ENCODE measurements at regions not wholly inside any gene's neighbourhood (a gene's known extent, or its start where the extent isn't known, plus 50 kb on each side); places are given as distances from the start of the nearest gene placed in this dataset.

DNA sequence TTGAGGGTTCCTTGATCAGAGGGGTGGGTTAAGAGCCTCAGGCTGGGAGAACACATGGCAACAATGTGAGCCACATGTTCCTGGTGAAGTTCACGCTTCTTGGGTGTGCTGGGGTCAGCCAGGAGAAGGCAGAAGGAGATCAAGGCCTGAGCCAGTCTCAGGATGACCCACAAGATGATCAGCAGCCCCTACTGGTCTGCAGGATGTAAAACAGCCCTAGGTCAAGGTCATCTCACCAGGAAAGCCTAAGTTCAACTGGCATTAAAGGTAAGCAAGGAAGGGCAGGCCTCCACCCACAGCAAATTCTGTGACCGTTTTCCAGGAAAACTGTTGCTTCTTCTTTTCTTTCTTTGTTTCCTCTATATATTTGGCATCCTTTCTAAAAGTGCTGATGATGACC is 156.7 kb upstream of the KIRREL3 start:
- DNase-seq = no peak

DNA sequence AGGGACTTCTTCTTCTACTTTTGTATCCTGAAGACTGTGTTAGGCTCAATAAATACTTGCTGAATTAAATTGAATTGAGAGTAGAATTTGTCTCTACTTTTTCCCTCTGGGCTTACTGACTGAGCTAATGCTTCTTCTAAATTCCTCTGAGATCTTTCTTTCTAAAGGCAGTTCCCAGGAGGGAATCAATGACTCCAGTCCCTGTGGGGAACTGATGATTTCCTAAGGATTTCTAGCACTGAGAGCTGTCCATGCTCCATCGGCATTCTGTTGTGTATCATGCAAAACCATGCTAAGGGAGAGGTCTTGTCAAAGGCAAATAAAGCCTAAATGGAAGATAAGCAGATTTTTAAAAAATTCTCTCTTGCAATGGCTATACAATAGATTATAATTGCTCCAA is 148.8 kb upstream of the KIRREL3 start:
- DNase-seq = no peak

DNA sequence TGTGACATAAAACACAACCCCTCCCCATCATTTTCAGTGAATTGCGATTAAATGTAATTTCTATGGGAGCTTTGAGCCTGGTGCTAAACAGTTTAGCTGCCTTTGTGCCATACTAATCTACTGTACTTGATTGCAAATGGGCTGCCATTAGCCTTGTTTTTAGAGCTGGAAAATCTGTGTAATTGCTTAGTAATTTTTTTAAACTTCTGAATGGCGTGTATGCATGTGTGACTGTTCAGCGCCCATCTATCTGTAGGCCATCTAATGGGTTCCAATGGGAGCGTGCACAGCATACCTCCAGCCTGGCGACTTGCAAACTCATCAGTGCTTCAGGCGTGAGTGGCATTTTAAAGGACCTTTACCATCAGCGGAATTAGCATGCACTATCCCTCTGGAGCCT is 142.7 kb upstream of the KIRREL3 start:
- no peak for DNase-seq

DNA sequence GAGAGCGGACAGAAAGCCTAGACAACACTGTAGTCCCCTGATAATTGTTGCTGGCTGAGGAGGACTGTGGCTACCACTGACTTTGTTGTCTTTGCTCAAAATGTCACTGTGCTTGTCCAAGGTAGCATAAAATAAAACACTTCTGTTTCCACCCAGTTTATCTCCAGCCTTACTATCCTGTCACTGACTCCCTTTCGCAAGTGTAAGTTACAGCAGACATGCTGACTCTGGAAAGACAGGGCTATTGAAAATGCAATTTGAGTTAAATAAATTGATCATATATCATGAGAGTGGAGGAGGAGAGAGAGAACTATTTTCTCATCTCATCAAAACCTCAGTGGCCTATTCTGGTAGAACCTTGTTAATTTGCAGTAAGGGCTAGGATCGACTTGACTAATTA is 138.0 kb upstream of the KIRREL3 start:
- no peak for DNase-seq

DNA sequence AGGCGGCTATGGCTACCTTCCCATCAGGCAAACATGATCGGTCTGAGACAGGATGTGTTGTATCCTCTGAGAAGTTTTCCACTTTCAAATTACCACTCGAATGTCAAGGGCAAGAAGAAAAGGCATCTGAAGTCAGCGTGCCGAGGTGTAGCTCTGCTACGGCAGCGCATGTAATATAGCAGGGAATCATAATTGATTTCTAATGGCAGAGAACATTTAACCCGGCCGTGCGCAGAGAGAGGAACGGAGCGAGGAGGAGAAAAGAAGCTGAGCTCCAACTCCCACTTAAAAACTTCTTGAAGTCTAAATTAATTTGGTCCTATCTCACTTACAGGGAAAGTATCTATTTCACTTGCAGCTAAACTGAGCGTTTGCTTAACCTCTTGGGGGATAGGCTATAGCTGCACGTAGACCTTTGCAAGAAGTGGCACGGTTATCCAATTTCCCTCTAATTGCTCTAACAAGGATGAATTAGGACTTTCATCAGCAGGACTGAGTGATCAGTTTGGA is 137.3 kb upstream of the KIRREL3 start:
- DNase-seq = no peak

DNA sequence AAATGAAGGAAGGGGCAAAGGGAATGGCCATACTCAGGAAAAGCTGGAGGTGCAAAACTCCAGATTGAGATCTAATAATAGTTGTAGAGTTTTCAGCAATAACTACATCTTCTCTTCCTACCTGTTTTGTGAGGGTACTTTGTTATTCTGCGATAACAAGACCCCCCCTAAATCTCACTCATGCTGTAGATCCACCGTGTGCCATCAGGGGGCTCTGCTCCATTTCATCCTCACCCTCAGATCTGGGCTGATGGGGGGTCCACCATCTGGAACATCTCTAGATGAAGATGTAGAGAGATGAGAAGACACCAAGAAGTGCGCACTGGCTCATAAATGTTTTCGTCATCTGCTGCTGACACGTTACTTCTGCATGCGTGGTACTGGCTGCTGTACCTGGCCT is 135.9 kb upstream of the KIRREL3 start:
- no peak for DNase-seq

DNA sequence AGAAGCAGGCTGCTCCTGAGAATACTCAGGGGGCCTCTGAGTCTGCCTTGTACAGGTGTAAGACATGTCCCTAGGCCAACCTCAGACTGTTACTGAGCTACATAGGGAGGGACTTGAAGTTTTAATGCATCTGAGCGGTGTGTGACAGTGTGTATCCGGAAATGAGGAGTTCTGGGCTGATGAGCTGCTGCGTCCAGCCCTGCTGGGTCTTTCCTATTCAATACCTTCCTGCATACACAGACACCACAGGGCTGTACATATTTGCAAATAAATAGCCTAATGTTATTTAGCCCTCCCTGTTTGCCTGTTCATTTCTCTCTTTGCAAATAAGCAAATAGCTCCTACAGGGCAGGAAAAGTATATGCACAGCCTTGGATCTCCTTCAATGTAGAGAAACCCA is 134.7 kb upstream of the KIRREL3 start:
- DNase-seq = no peak

DNA sequence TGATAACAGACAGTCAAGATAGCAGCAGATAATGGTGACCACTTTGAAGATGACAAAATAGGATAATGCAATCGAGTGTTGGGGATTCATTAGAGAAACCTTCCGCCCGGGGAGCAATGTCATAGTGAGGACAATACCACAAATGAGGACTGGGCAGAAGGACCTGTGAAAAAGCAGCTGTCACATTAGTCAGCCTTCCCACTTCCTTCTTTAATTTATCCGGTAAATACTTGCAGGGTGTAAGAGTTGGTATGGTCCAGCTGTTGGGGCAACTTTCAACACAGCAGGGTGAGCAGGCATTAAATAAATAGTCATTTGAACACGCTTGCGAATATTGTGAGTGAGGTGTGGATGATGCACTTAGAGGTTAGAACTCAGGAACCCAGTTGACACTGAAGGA is 132.5 kb upstream of the KIRREL3 start:
- no peak for DNase-seq

DNA sequence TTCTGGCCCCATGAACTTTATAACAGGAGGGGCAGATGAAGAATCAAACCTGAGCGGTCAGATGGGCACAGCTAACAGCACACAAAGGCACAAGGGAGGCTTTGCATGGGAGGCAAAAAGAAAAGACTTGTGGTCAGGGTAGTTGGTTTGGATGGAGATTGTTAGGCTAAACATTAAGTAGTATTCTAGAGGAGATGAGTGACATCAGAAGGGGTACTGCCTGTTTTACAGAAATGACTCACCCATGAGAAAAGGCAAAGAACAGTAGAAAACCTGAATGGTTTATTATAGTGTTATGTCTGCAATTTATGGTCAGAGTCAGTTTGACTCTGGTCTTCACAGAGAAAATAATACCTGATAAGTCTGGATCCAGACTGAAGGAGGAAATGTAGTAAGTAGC is 129.8 kb upstream of the KIRREL3 start:
- DNase-seq = no peak

DNA sequence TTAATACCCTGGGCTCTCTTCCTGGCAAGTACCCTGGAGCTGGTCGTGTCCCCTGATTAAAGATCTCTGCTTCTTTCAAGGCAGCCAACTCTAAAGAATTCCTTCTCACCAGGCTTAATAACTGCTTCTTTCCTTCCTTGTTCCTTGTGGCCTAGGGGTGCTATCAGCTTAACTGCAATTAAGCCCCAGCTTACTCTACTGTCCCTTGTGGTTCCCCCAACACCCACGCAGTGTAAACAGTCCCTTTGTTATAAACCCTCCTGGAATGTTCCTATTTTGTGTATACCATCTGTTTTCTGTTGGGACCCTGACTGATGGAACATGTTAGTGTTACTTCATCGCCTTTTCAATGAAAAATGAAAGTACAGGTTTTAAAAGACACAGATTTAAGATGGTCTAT is 126.4 kb upstream of the KIRREL3 start:
- DNase-seq = peak; percentile 10

DNA sequence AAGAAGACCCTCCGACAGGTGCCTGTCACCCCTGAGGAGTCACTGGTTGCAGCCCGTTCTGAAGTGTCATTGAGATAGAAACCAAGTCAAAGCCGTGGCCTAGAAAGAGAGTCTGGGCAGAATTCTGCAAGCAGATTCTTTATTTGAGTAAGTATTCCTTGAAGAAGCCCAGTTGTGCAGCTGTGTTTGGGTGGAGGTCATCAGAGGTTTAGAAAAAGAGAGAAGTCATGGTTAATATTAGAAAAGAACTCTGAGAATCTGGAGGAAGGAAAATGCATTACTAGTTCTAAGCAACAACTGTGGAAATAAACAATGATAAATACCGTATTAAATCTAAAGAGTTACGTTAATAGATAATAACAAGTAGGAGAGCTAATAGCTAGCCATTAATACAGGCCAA is 118.8 kb upstream of the KIRREL3 start:
- DNase-seq = peak; percentile 78

DNA sequence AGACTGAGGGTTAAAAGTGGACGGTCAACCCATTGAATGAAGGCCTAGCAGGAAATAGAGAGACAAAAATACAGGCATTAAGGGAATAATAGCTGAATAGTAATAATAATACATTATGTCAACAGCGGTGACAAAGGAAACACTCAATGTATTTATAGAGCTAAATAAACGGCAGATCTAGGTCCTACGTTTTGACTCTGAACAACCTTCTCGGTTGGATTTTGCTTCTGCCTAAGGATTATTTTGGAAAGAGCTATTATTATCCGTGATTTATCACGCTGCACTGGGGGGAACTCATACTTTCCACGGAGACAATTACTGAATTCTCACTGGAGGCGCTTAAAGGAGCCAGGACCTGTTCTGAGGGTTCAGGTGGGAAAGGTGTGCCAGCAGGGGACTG is 118.2 kb upstream of the KIRREL3 start:
- DNase-seq = peak; percentile 34

DNA sequence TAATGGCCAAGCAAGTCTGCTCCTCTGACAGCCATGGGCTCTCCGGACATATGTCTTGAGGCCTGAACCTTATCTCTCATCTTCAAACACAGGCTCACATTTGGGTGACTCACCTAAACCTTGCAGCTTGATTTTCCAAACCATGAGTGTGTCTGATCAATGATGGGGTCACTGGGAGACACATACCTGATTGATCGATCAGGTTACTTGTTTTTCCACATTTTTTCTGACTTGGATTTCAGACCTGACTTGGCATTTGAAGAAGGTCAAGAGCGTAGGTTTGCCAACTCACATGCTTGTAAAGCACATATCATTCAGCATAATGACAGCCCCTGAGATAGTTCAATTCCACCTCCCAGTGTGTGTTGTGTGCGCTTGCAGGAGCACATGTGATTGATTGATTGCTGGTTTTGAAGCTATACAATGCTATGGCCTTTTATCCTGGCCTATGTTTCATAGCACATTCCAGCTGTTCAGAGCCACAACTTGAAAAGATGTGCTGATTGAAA is 116.7 kb upstream of the KIRREL3 start:
- no peak for DNase-seq

DNA sequence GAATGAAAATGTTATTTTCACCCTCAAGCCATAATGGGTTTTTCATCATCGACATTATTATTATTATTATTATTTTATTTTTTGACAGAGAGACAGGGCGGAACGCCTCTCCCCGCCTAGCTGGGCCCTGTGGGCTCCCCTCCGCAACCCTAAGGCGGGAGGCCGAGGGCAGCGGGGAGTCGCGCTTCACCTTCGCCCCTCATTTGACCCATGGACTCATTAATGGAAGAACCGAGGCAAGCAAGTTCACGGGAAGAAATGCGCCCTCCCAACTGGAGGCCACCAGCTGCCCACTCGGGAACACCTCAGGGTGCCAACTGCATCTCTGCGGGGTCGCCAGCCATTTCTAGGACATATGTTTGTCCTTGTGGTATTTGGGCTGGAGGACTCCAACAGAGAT is 115.3 kb upstream of the KIRREL3 start:
- no peak for DNase-seq

DNA sequence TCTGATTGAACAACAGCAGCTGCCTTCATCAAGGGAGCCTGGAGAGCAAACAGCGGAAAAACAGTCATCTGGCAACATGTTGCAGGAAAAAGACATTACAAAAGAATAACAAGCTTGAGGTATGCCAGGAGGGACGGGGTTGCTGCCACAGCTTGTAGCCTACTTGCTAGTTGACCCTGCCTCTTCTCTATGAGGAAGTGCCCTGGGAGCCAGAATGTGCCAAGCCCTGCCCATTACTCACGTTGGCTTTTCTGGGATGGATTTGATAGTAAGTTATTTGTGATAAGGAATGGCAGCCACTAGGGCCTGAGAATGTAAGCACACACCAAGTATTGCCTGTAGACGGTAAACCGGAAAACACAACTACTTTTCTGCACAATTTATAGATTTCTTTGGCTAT is 113.5 kb upstream of the KIRREL3 start:
- DNase-seq = no peak

DNA sequence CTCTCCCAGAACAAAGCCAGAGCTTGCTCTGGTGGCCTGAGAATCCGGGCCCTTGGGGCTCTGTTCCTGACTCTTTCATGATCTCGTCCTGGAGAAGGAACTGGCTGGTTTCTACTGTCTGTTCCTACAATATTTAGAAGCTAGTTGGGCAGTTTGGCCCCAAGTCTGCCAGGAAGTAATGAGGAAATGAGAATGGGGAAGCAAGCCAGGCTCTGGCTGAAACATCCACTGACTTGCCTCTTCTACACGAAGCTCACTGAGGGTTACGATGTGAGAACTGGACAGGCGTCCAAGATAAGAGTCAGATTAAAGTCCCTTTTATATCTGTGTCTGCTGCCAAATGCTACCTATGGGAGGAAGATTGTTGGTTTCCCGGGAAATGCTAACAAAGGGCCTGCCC is 110.0 kb upstream of the KIRREL3 start:
- peak; percentile 13 for DNase-seq

DNA sequence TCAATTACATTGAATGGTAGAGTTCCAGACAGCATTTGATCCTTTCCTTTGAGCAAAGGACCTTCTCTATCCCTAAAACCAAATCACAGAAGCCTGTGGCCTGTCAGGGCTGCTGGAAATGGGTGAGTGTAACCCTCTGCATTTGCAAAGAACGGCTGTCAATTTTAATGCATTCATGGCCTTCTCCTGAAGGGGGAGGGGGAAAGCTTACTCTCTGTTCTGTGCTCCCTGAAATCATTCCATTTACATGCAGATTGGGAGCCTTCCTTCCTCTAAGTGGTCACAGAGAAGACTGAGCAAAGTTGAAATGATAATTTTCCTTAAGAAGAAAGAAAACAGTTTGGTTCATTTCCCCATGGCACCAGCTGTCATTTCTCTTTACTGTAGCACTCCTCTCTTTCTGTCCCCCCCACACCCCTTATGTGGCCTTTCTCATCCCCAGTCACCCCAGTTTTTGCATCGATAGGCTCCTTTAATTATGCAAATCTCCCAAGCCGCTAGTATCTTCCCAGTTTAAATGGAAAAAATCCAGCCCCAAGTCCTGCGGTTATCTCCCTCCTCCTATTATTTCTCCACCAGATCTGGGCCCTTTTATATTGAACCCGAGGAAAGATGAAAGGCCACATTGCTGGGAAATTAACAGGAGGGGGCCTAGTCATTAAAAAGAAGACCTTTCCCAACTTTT is 109.4 kb upstream of the KIRREL3 start:
- no peak for DNase-seq

DNA sequence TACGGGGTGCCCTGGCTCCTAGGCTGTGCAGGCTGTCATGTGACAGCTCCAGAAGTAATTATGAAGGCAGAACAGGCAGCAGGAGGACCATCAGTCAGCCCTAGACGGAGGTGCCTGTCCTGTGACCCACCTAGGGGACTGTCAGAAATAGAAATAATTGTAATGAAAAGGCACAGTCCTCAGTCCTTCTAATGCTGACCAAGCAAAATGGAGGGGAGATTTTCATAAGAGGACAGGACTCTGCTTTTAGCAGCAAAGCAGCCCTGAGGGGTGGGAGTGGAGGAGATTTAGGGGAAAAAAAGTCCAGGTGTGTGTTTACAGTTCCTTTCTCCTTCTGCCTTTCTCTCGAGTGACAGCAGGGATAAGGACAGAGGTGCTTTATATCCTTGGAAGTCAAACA is 108.3 kb upstream of the KIRREL3 start:
- no peak for DNase-seq

DNA sequence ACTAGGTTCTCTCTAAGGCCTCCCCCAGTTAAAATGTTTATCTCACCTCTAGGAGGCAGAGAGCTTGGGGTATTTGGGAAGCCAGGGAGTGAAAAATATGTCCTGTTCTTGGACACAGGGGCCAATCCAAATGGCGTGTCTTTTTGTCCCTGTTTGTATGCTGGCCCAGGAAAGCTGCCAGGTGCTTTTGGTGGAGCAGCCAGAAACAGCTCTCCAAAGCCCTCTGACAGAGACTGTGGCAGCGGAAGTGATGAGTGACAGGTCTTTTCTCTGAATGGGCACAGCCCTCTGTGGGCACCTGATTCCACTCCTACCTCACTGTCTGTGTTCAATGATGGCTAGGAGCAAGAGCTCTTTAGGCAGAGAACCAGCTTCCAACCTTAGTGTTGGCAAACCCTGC is 106.4 kb upstream of the KIRREL3 start:
- DNase-seq = no peak

DNA sequence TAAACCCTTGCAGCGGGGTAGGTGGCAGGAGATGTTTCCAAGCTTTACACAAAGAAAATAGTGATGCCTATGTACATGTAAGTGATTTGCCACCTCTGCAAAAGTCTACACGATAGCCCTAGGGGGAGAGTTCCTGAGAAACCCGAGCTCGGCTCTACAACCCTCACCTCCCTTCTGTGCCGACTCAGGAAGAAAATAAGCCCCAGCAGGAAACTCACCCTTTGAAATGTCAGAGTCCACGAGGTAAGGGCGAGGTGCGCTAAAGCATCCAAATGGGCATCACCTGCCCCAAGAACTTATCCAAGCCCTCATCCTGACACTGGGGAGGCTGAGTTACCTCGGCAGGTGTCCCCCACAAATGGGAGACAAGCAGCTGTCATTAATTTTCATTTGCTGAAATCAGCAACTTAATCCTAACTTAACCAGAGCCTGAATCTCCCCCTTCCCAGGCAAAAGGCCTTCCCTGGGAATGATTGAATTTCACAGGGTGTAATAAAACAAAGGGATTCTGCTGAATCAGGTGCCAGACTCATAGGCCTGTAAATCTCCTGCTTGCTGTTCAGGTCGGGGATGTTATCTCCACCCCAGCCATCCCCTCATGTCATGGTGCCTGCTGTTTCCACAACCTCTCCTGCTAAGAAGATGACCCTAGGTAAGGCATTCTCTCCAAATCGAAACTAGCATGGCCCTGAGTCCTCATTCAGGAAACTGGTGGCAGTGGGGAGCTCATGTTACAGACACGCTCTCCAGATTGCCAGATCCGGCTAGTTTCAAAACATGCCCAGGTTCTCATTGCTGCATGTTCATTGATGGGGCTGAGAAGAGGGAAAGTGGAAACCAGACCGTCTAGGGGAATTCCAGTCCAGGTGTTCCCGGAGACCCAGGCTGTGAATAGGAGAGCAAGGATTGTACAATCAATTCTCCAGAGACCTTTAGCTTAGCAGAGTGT is 105.3 kb upstream of the KIRREL3 start:
- peak; percentile 23 for DNase-seq

DNA sequence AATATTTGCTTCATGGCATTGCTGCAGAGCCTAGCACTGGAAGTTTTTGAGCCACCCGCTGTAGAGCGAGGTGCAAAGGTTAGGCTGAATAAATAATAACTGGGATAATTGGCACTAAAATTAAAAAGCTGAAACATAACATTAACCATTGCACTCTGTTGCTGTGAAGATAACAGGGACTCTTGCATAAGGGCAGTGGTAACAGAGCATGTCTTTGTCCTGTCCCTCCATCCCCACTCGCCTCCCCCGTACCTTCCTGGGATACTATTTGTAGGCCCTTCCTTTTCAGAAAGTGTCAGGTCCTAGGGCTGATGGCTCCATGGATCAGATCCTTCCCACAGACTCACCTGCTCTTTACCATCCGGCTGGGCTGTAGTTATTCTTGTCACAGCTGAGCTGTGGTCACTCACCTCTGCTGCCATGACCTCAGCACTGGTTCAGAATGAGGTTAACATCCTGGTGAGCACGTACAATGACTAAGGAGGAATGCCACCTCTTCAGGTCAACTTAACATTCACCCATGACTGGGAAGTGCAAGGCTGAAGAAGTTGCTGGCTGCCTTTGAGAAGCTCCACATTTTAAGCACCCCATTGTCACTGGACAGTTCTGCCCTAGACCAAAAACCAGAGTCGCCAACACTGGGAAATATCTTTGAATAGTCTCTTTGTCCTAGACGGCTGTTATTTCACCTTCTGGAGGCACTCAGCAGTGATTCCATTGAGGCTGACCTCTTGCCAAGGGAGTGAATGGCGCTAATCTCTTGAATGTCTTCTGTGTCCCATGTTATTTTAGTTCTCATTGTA is 103.2 kb upstream of the KIRREL3 start:
- DNase-seq = no peak

DNA sequence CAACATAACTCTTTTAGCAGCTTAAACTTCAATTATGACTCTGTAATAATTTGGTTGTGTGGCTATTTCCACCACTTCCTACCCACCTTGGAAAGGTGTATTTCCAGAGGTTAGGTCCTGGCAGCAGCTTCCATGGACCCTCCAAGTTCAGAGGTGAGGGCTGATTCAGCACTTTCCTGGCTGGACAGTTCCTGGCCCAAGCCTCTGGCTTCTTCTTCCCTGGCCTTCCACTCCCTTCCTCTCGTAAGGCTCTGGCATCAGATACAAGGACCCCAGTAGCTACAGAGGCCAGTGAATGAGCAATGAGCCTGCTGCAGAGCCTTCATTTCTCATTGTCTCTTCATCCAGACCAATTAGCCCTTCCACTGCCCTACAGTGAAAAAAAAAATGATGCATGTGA is 98.1 kb upstream of the KIRREL3 start:
- DNase-seq = no peak
